ENCODE measurements at regions not wholly inside any gene's neighbourhood (a gene's known extent, or its start where the extent isn't known, plus 50 kb on each side); places are given as distances from the start of the nearest gene placed in this dataset.

- Histone ChIP-seq H3K27me3 (ENCODE audit: control insufficient read depth, insufficient read depth, low read length) (no peaks in the 10 kb centered on the region), H3K36me3 (ENCODE audit: control insufficient read depth, insufficient read depth, low read length) (no peaks in the 10 kb centered on the region), H3K4me3 (ENCODE audit: low read depth, low read length) (no peak overlapping the region)
- FAIRE-seq (no peak), DNase-seq (ENCODE audit: low read depth) (no peak)
- TF ChIP-seq CTCF (IDR thresholded peaks at IDR 0.05; ENCODE audit: insufficient read depth, low read length, severe bottlenecking) = no peak
Observed at GRCh38 chr18:24734058-24734457, 273.6 kb downstream of the HRH4 start.

- no peak for DNase-seq (ENCODE audit: low read depth)
Observed at GRCh38 chr18:24735624-24736231, 275.3 kb downstream of the HRH4 start.

GRCh38 chr18:24736662-24737330, 276.4 kb downstream of the HRH4 start:
- FAIRE-seq (no peak), DNase-seq (ENCODE audit: low read depth) (peak; percentile 10)
- Histone ChIP-seq H3K36me3 (ENCODE audit: control insufficient read depth, insufficient read depth, low read length) (no peaks in the 10 kb centered on the region), H3K4me3 (ENCODE audit: low read depth, low read length) (no peak overlapping the region), H3K27me3 (ENCODE audit: control insufficient read depth, insufficient read depth, low read length) (no peaks in the 10 kb centered on the region)
- TF ChIP-seq CTCF (IDR thresholded peaks at IDR 0.05; ENCODE audit: insufficient read depth, low read length, severe bottlenecking) = no peak

More at GRCh38 chr18:24735624-24736231, 275.3 kb downstream of the HRH4 start:
- Histone ChIP-seq H3K4me3 (ENCODE audit: low read depth, low read length) (no peak overlapping the region), H3K36me3 (ENCODE audit: control insufficient read depth, insufficient read depth, low read length) (no peaks in the 10 kb centered on the region), H3K27me3 (ENCODE audit: control insufficient read depth, insufficient read depth, low read length) (no peaks in the 10 kb centered on the region)
- FAIRE-seq = peak; percentile 73
- TF ChIP-seq CTCF (IDR thresholded peaks at IDR 0.05; ENCODE audit: insufficient read depth, low read length, severe bottlenecking) = no peak

GRCh38 chr18:24740829-24741228, 280.4 kb downstream of the HRH4 start:
- Histone ChIP-seq H3K4me3 (ENCODE audit: low read depth, low read length) (no peak overlapping the region), H3K27me3 (ENCODE audit: control insufficient read depth, insufficient read depth, low read length) (no peaks in the 10 kb centered on the region), H3K36me3 (ENCODE audit: control insufficient read depth, insufficient read depth, low read length) (no peaks in the 10 kb centered on the region)
- no peak for FAIRE-seq
- TF ChIP-seq CTCF (IDR thresholded peaks at IDR 0.05; ENCODE audit: insufficient read depth, low read length, severe bottlenecking) = no peak
- no peak for DNase-seq (ENCODE audit: low read depth)

- FAIRE-seq = no peak
- H3K36me3 ChIP-seq (ENCODE audit: control insufficient read depth, insufficient read depth, low read length) = no peaks in the 10 kb centered on the region
Observed at GRCh38 chr18:24741321-24741720, 280.9 kb downstream of the HRH4 start.

More at GRCh38 chr18:24741321-24741720, 280.9 kb downstream of the HRH4 start:
- no peak for TF ChIP-seq CTCF (IDR thresholded peaks at IDR 0.05; ENCODE audit: insufficient read depth, low read length, severe bottlenecking)
- no peak overlapping the region for H3K4me3 ChIP-seq (ENCODE audit: low read depth, low read length)
- no peak for DNase-seq (ENCODE audit: low read depth)
- no peaks in the 10 kb centered on the region for H3K27me3 ChIP-seq (ENCODE audit: control insufficient read depth, insufficient read depth, low read length)
